PC-3 (cell line): ENCODE measurements at regions not wholly inside any gene's neighbourhood (a gene's known extent, or its start where the extent isn't known, plus 50 kb on each side); places are given as distances from the start of the nearest gene placed in this dataset.

Source experiments
- ATAC-seq: fragments of 200-7000 bp; cut with Tn5 transposase; 2 replicates; pipeline ENCODE4 v1.9.1; 2020; ENCODE audit warnings: mild to moderate bottlenecking, moderate library complexity
- BruUV-seq: library from RNA; stranded (reverse); fragments of 400-500 nt; replicated peaks from 2 replicates; lab custom pipeline; 2021; lab: Mats Ljungman, UMichigan
- CTCF ChIA-PET: fragments of 300-600 bp; sonication (Branson Sonifier 250); formaldehyde crosslinking; loops from one replicate; lab custom pipeline; 2022; ENCODE audit warnings: antibody characterized with exemption; lab: Charles Lee
- POLR2A ChIA-PET: fragments of 300-600 bp; sonication (Branson Sonifier 250); formaldehyde crosslinking; loops from one replicate; lab custom pipeline; 2022; ENCODE audit warnings: antibody characterized with exemption; ENCODE audit not compliant: unreplicated experiment; lab: Charles Lee
- DNase-seq: peaks from one replicate; pipeline ENCODE4 v3.0.0-alpha.2; 2015
- H2AFZ ChIP-seq: fragments of 300-600 bp; sonication (generic); 2 replicates; pipeline ENCODE4 v1.6.0; 2016; ENCODE audit warnings: antibody characterized with exemption, low read length
- H3F3A ChIP-seq: fragments of 300-600 bp; sonication (generic); one replicate; pipeline ENCODE4 v1.6.0; 2017; ENCODE audit warnings: antibody characterized with exemption, low read length, control low read depth, mild to moderate bottlenecking; ENCODE audit not compliant: unreplicated experiment
- H3K27ac ChIP-seq: fragments of 300-600 bp; sonication (generic); 2 replicates; pipeline ENCODE4 v1.5.1; 2016; ENCODE audit warnings: mild to moderate bottlenecking, low read length
- H3K27me3 ChIP-seq: fragments of 300-600 bp; sonication (generic); 2 replicates; pipeline ENCODE4 v1.6.1; 2016; ENCODE audit warnings: low read length, mixed read lengths
- H3K36me3 ChIP-seq: fragments of 300-600 bp; sonication (generic); 2 replicates; pipeline ENCODE4 v1.6.1; 2016; ENCODE audit warnings: low read depth, mixed run types, low read length, mixed read lengths
- H3K4me1 ChIP-seq: fragments of 300-600 bp; sonication (generic); 2 replicates; pipeline ENCODE4 v1.5.1; 2016; ENCODE audit warnings: low read length; ENCODE audit not compliant: insufficient read depth
- H3K4me2 ChIP-seq: fragments of 300-600 bp; sonication (generic); 2 replicates; pipeline ENCODE4 v1.6.0; 2016; ENCODE audit warnings: low read length
- H3K4me3 ChIP-seq: fragments of 300-600 bp; sonication (generic); 2 replicates; pipeline ENCODE4 v1.5.1; 2016; ENCODE audit warnings: mild to moderate bottlenecking, low read length, mixed read lengths
- H3K79me2 ChIP-seq: fragments of 300-600 bp; sonication (generic); 2 replicates; pipeline ENCODE4 v1.6.1; 2017; ENCODE audit warnings: low read length, mixed read lengths
- H3K9ac ChIP-seq: fragments of 300-600 bp; sonication (generic); 2 replicates; pipeline ENCODE4 v1.6.0; 2016; ENCODE audit warnings: mild to moderate bottlenecking, low read length
- H3K9me2 ChIP-seq: fragments of 300-600 bp; sonication (generic); replicated peaks from 2 replicates; pipeline ENCODE4 v1.6.1; 2016; ENCODE audit warnings: mixed run types, low read length, mixed read lengths
- H3K9me3 ChIP-seq: fragments of 300-600 bp; sonication (generic); 2 replicates; pipeline ENCODE4 v1.6.1; 2016; ENCODE audit warnings: low read length, mixed read lengths
- H4K20me1 ChIP-seq: fragments of 300-600 bp; sonication (generic); 2 replicates; pipeline ENCODE4 v1.6.1; 2016; ENCODE audit warnings: low read length, mixed read lengths
- CTCF ChIP-seq: fragments of 300-600 bp; sonication (generic); conservative IDR thresholded peaks from 2 replicates; pipeline ENCODE4 v1.5.1; 2017; ENCODE audit warnings: antibody characterized with exemption, low read depth, mild to moderate bottlenecking, low read length
- EZH2 ChIP-seq: fragments of 300-600 bp; sonication (generic); IDR thresholded peaks from one replicate; pipeline ENCODE4 v1.6.1; 2017; ENCODE audit warnings: antibody characterized with exemption, mild to moderate bottlenecking, low read length; ENCODE audit not compliant: unreplicated experiment
- EZH2phosphoT487 ChIP-seq: fragments of 300-600 bp; sonication (generic); IDR thresholded peaks from 2 replicates; pipeline ENCODE4 v1.6.1; 2018; ENCODE audit warnings: mild to moderate bottlenecking, antibody characterized with exemption, low read length, borderline replicate concordance
- intact Hi-C: fragments of 100-400 bp; cut with micrococcal nuclease; formaldehyde crosslinking; loops from 2 replicates; pipeline ENCODE4 v1.9.0; 2023

DNA sequence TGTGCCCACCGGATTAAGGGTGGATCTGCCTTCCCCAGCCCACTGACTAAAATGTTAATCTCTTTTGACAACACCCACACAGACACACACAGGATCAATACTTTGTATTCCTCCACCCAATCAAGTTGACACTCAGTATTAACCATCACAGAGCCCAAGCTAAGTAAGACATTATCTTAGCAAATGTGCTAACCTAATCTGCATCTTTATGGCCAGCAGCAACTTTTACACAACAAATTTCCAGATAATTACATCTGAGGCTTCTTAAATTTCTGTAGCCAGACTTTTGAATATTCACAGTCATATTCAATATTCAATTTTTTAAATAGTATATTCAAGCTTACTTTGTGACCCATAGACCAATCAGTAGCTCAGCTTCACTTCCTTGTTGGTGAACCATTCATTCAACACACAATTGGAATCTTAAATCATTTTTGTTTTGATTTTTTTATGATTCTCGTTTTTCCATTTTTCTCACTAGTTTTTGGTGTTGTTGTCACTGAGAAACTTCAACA, 594.2 kb downstream of the IPMK start:
- intact Hi-C loops, result no loop called here

GRCh38 chr10:57664815-57665214, 602.9 kb downstream of the IPMK start:
- no peaks in the 10 kb centered on the region for H3K9me2 ChIP-seq
- no peak overlapping the region for H2AFZ ChIP-seq
- no peak overlapping the region for H3K9ac ChIP-seq
- no peaks in the 10 kb centered on the region for H3K36me3 ChIP-seq
- ChIA-PET CTCF (no interaction called here), POLR2A (no interaction called here)
- H3K4me1 ChIP-seq, result no peaks in the 10 kb centered on the region
- no peak for TF ChIP-seq EZH2
- no peak for TF ChIP-seq EZH2phosphoT487
- TF ChIP-seq CTCF, result no peak
- no peaks in the 10 kb centered on the region for H3K79me2 ChIP-seq
- intact Hi-C loops, result no loop called here
- H3K4me3 ChIP-seq, result no peak overlapping the region
- H3K27ac ChIP-seq, result no peak overlapping the region
- H3K4me2 ChIP-seq, result no peak overlapping the region
- no TSS peak for BruUV-seq
- no peaks in the 10 kb centered on the region for H3K9me3 ChIP-seq
- no peaks in the 10 kb centered on the region for H3K27me3 ChIP-seq
- no peaks in the 10 kb centered on the region for H4K20me1 ChIP-seq
- no peaks in the 10 kb centered on the region for H3F3A ChIP-seq
- DNase-seq (no peak), ATAC-seq (no peak)

More for the DNA sequence above, 594.2 kb downstream of the IPMK start:
- H3F3A ChIP-seq, result no peaks in the 10 kb centered on the region
- ChIA-PET CTCF (no interaction called here), POLR2A (no interaction called here)
- BruUV-seq, result no TSS peak
- H3K36me3 ChIP-seq, result no peaks in the 10 kb centered on the region
- H3K4me3 ChIP-seq, result no peak overlapping the region
- no peaks in the 10 kb centered on the region for H3K79me2 ChIP-seq
- H3K4me2 ChIP-seq, result no peak overlapping the region
- TF ChIP-seq EZH2phosphoT487 (no peak), EZH2 (no peak)
- no peaks in the 10 kb centered on the region for H3K9me2 ChIP-seq
- no peak for ATAC-seq
- H3K27ac ChIP-seq, result no peak overlapping the region
- DNase-seq, result no peak
- H3K9ac ChIP-seq, result no peak overlapping the region
- H2AFZ ChIP-seq, result no peak overlapping the region
- no peaks in the 10 kb centered on the region for H3K27me3 ChIP-seq
- H4K20me1 ChIP-seq, result no peaks in the 10 kb centered on the region
- H3K9me3 ChIP-seq, result no peaks in the 10 kb centered on the region
- no peaks in the 10 kb centered on the region for H3K4me1 ChIP-seq

DNA sequence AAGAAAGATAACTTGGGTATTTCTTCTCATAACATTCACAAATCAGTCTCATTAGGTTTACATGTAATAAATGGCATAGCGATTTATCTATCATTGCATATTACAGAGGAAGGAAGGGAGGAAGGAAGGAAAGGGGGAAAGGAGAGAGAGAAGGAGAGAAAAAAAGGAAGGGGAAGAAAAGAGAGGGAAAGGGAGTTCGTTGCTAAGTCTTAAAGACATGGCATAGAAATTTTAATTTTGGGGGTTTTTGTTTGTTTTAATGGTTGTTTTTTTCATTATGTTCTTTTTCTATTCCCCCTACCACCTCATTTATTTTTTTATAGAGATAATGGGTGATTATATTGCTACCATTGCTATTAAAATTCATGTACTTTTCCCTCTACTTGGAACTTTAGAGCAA, 604.3 kb downstream of the IPMK start:
- no peak overlapping the region for H3K4me2 ChIP-seq
- H2AFZ ChIP-seq, result no peak overlapping the region
- ChIA-PET CTCF (no interaction called here), POLR2A (no interaction called here)
- DNase-seq, result no peak
- H3K27me3 ChIP-seq, result no peaks in the 10 kb centered on the region
- H3K9me2 ChIP-seq, result no peaks in the 10 kb centered on the region
- BruUV-seq, result no TSS peak
- no peaks in the 10 kb centered on the region for H3K4me1 ChIP-seq
- H4K20me1 ChIP-seq, result no peaks in the 10 kb centered on the region
- H3K9me3 ChIP-seq, result no peaks in the 10 kb centered on the region
- no peak overlapping the region for H3K4me3 ChIP-seq
- H3K27ac ChIP-seq, result no peak overlapping the region
- no peaks in the 10 kb centered on the region for H3K36me3 ChIP-seq
- H3F3A ChIP-seq, result no peaks in the 10 kb centered on the region
- H3K9ac ChIP-seq, result no peak overlapping the region
- H3K79me2 ChIP-seq, result no peaks in the 10 kb centered on the region
- no peak for ATAC-seq
- intact Hi-C loops, result no loop called here
- TF ChIP-seq EZH2 (no peak), EZH2phosphoT487 (no peak), CTCF (no peak)
